Femur (tissue), 1 donor: ENCODE measurements at regions not wholly inside any gene's neighbourhood (a gene's known extent, or its start where the extent isn't known, plus 50 kb on each side); places are given as distances from the start of the nearest gene placed in this dataset.
"Not testable (repeated sequence)": the region's sequence is repeated elsewhere in the genome, so short reads cannot be mapped to it uniquely, and the experiment has no call there.

Experiments
- DNase-seq: peaks from one replicate; pipeline ENCODE4 v3.0.0-alpha.2; 2017

- DNase-seq, result not testable (repeated sequence)
These were observed 1690.4 kb upstream of the DEFB115 start for GRCh38 chr20:29566901-29567635.

GRCh38 chr20:29567671-29568070 is 1689.8 kb upstream of the DEFB115 start:
- not testable (repeated sequence) for DNase-seq

GRCh38 chr20:29570126-29570525 is 1687.3 kb upstream of the DEFB115 start:
- not testable (repeated sequence) for DNase-seq

- not testable (repeated sequence) for DNase-seq
These were observed 1667.9 kb upstream of the DEFB115 start for GRCh38 chr20:29589530-29589929.

- not testable (repeated sequence) for DNase-seq
These were observed 1653.3 kb upstream of the DEFB115 start for GRCh38 chr20:29604163-29604562.

GRCh38 chr20:29606171-29606570 is 1651.3 kb upstream of the DEFB115 start:
- not testable (repeated sequence) for DNase-seq

- DNase-seq, result not testable (repeated sequence)
These were observed 1628.1 kb upstream of the DEFB115 start for GRCh38 chr20:29629395-29629794.
